H9 (cell line): ENCODE measurements at regions not wholly inside any gene's neighbourhood (a gene's known extent, or its start where the extent isn't known, plus 50 kb on each side); places are given as distances from the start of the nearest gene placed in this dataset.
"Not testable (repeated sequence)": the region's sequence is repeated elsewhere in the genome, so short reads cannot be mapped to it uniquely, and the experiment has no call there.

Source experiments
- DNase-seq: peaks from one replicate; pipeline ENCODE4 v3.0.0-alpha.2; 2017
- H2AFZ ChIP-seq: one replicate; pipeline ENCODE4 v1.6.1; 2013; ENCODE audit warnings: mild to moderate bottlenecking, low read length, control low read depth, moderate library complexity
- H2AK5ac ChIP-seq: 2 replicates; pipeline ENCODE4 v1.6.1; 2013; ENCODE audit warnings: low read length, control low read depth, mixed read lengths; ENCODE audit not compliant: insufficient read length
- H2BK120ac ChIP-seq: one replicate; pipeline ENCODE4 v1.6.1; 2013; ENCODE audit warnings: low read depth, mild to moderate bottlenecking, low read length, control low read depth, inconsistent platforms; ENCODE audit not compliant: poor library complexity, severe bottlenecking
- H2BK12ac ChIP-seq: 2 replicates; pipeline ENCODE4 v1.6.1; 2013; ENCODE audit warnings: low read length, control low read depth, mixed read lengths, low read depth; ENCODE audit not compliant: insufficient read length
- H2BK15ac ChIP-seq: 2 replicates; pipeline ENCODE4 v1.6.1; 2013; ENCODE audit warnings: low read depth, low read length, control low read depth
- H2BK20ac ChIP-seq: one replicate; pipeline ENCODE4 v1.6.1; 2013; ENCODE audit warnings: low read depth, mild to moderate bottlenecking, low read length, control low read depth, inconsistent platforms; ENCODE audit not compliant: poor library complexity, severe bottlenecking
- H2BK5ac ChIP-seq: 2 replicates; pipeline ENCODE4 v1.6.1; 2013; ENCODE audit warnings: low read length, control low read depth, mixed read lengths; ENCODE audit not compliant: insufficient read length
- H3K14ac ChIP-seq: 2 replicates; pipeline ENCODE4 v1.6.1; 2013; ENCODE audit warnings: low read length, control low read depth; ENCODE audit not compliant: insufficient read depth
- H3K18ac ChIP-seq: 2 replicates; pipeline ENCODE4 v1.6.1; 2013; ENCODE audit warnings: low read depth, mild to moderate bottlenecking, mixed read lengths, low read length, control low read depth; ENCODE audit not compliant: insufficient read length
- H3K23ac ChIP-seq: 2 replicates; pipeline ENCODE4 v1.6.1; 2013; ENCODE audit warnings: low read length, control low read depth, mixed read lengths, low read depth; ENCODE audit not compliant: insufficient read length
- H3K23me2 ChIP-seq: 2 replicates; pipeline ENCODE4 v1.6.1; 2013; ENCODE audit warnings: low read depth, mild to moderate bottlenecking, mixed read lengths, low read length, control low read depth; ENCODE audit not compliant: insufficient read length, poor library complexity, severe bottlenecking
- H3K27ac ChIP-seq: 2 replicates; pipeline ENCODE4 v1.5.1; 2013; ENCODE audit warnings: low read length, control low read depth, mixed read lengths, low read depth; ENCODE audit not compliant: insufficient read length
- H3K27me3 ChIP-seq: 2 replicates; pipeline ENCODE4 v1.6.1; 2013; ENCODE audit warnings: low read length, control low read depth, inconsistent platforms; ENCODE audit not compliant: insufficient read depth
- H3K4ac ChIP-seq: 2 replicates; pipeline ENCODE4 v1.6.1; 2013; ENCODE audit warnings: low read depth, mild to moderate bottlenecking, control low read depth, inconsistent platforms, low read length, moderate library complexity
- H3K4me1 ChIP-seq: 2 replicates; pipeline ENCODE4 v1.6.1; 2013; ENCODE audit warnings: low read length, control low read depth, inconsistent platforms; ENCODE audit not compliant: insufficient read depth
- H3K4me2 ChIP-seq: 2 replicates; pipeline ENCODE4 v1.6.1; 2013; ENCODE audit warnings: low read length, control low read depth, mixed read lengths; ENCODE audit not compliant: insufficient read length, insufficient read depth
- H3K56ac ChIP-seq: 2 replicates; pipeline ENCODE4 v1.6.1; 2013; ENCODE audit warnings: low read depth, mild to moderate bottlenecking, mixed read lengths, low read length, control low read depth; ENCODE audit not compliant: insufficient read length
- H3K79me1 ChIP-seq: 2 replicates; pipeline ENCODE4 v1.6.1; 2013; ENCODE audit warnings: low read depth, mild to moderate bottlenecking, moderate library complexity, low read length, control low read depth, inconsistent platforms; ENCODE audit not compliant: insufficient read depth, poor library complexity, severe bottlenecking
- H3K79me2 ChIP-seq: 2 replicates; pipeline ENCODE4 v1.6.1; 2013; ENCODE audit warnings: low read length, control low read depth, inconsistent platforms; ENCODE audit not compliant: insufficient read depth
- H3K9ac ChIP-seq: 2 replicates; pipeline ENCODE4 v1.6.1; 2013; ENCODE audit warnings: low read length, control low read depth, mixed read lengths; ENCODE audit not compliant: insufficient read length; ENCODE audit errors: extremely low read depth
- H3K9me3 ChIP-seq: one replicate; pipeline ENCODE4 v1.6.1; 2013; ENCODE audit warnings: low read depth, low read length, inconsistent platforms; ENCODE audit not compliant: control insufficient read depth
- H3T11ph ChIP-seq: one replicate; pipeline ENCODE4 v1.6.1; 2013; ENCODE audit warnings: mild to moderate bottlenecking, low read length, control low read depth, inconsistent platforms
- H4K20me1 ChIP-seq: one replicate; pipeline ENCODE4 v1.6.1; 2013; ENCODE audit not compliant: control insufficient read depth, insufficient read length, insufficient read depth
- H4K5ac ChIP-seq: 2 replicates; pipeline ENCODE4 v1.6.1; 2013; ENCODE audit warnings: low read depth, mild to moderate bottlenecking, mixed read lengths, low read length, control low read depth; ENCODE audit not compliant: insufficient read length
- H4K8ac ChIP-seq: replicated peaks from 2 replicates; pipeline ENCODE4 v1.6.1; 2013; ENCODE audit warnings: low read length, control low read depth, mixed read lengths, low read depth; ENCODE audit not compliant: insufficient read length
- H4K91ac ChIP-seq: 2 replicates; pipeline ENCODE4 v1.6.1; 2013; ENCODE audit warnings: low read depth, mild to moderate bottlenecking, moderate library complexity, mixed read lengths, low read length, control low read depth; ENCODE audit not compliant: insufficient read length
- H3K27ac Mint-ChIP-seq, 3 experiments: 2 replicates in 2 of 3; 3 replicates in 1 of 3; pipeline ENCODE4 v1.8.0; 2020 to 2021; ENCODE audit warnings: mixed read lengths in 3 of 3, mild to moderate bottlenecking in 1 of 3, moderate library complexity in 1 of 3
- H3K27me3 Mint-ChIP-seq: 2 replicates; pipeline ENCODE4 v1.8.0; 2021; ENCODE audit warnings: low read depth, mild to moderate bottlenecking, moderate library complexity, mixed read lengths
- H3K36me3 Mint-ChIP-seq, 3 experiments: 2 replicates in 2 of 3; 3 replicates in 1 of 3; pipeline ENCODE4 v1.8.0; 2020 to 2021; ENCODE audit warnings: low read depth in 3 of 3, mixed read lengths in 3 of 3; ENCODE audit not compliant: insufficient read depth in 1 of 3
- H3K4me1 Mint-ChIP-seq, 2 experiments: 2 replicates each; pipeline ENCODE4 v1.8.0; 2020; ENCODE audit warnings: mixed read lengths in 2 of 2
- H3K4me3 Mint-ChIP-seq, 2 experiments: 2 replicates in 1 of 2; 3 replicates in 1 of 2; pipeline ENCODE4 v1.8.0; 2020 to 2021; ENCODE audit warnings: mild to moderate bottlenecking in 2 of 2, mixed read lengths in 2 of 2, moderate library complexity in 1 of 2
- H3K9me3 Mint-ChIP-seq, 2 experiments: 2 replicates in 1 of 2; 3 replicates in 1 of 2; pipeline ENCODE4 v1.8.0; 2020; ENCODE audit warnings: mild to moderate bottlenecking in 2 of 2, mixed read lengths in 2 of 2, moderate library complexity in 1 of 2
- WGBS: extraction: QIAGEN DNeasy Blood & Tissue Kit; methylation state at CpG from one replicate; pipeline ENCODE4 v1.1.7; 2013; ENCODE audit warnings: missing lambda C conversion rate, low lambda C conversion rate, mixed read lengths; ENCODE audit not compliant: insufficient read length; ENCODE audit errors: extremely low coverage; 5-methylcytosine and 5-hydroxymethylcytosine counted together

DNA sequence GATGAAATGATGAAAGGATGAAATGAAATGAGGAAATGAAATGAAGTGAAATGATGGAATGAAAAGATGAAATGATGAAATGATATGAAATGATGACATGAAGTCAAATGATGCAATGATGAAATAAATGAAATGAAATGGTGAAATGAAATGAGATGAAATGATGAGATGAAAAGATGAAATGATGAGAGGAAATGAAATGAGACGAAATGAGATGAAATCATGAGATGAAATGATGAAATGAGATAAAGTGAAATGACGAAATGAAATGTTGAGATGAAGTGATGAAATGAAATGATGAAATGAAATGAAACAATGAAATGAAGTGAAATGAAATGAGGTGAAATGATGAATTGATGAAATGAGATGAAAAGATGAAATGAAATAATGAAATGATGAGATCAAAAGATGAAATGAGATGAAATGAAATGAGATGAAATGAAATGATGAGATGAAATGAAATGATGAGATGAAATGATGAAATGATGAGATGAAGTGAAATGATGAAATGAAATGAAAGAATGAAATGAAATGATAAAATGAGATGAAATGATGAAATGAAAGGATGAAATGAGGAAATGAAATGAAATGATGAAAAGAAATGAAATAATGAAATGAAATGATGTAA lies 131.7 kb upstream of the TP53TG3D start:
- not testable (repeated sequence) for H3K4ac ChIP-seq, H3K23ac ChIP-seq, H3K27me3 ChIP-seq, H3K9me3 ChIP-seq, H3K4me1 ChIP-seq, H3K27ac ChIP-seq, H3K23me2 ChIP-seq, H3K79me1 ChIP-seq, H3K27ac Mint-ChIP-seq, DNase-seq, H4K20me1 ChIP-seq, H3K79me2 ChIP-seq, H3K4me2 ChIP-seq, H2BK15ac ChIP-seq, H3K18ac ChIP-seq, H4K5ac ChIP-seq, H2BK5ac ChIP-seq, H2BK12ac ChIP-seq, H4K91ac ChIP-seq, H3K14ac ChIP-seq, H4K8ac ChIP-seq, H3K56ac ChIP-seq, H2BK20ac ChIP-seq, H3K27me3 Mint-ChIP-seq, H3T11ph ChIP-seq, H3K4me1 Mint-ChIP-seq, H2AFZ ChIP-seq, H3K36me3 Mint-ChIP-seq, H2AK5ac ChIP-seq, H3K4me3 Mint-ChIP-seq, H3K9ac ChIP-seq, H2BK120ac ChIP-seq
- H3K9me3 Mint-ChIP-seq: peaks cover 11 to 14% of the 10 kb centered on the region in 2 experiments
- 100% methylated on average over 2 of the region's 2 CpGs for WGBS

GRCh38 chr16:32152434-32152833 lies 100.7 kb upstream of the TP53TG3D start:
- not testable (repeated sequence) for H3K4me1 Mint-ChIP-seq, H3K14ac ChIP-seq

More at GRCh38 chr16:32152434-32152833, 100.7 kb upstream of the TP53TG3D start:
- H3K18ac ChIP-seq, H3K27me3 Mint-ChIP-seq, H2AFZ ChIP-seq, H4K5ac ChIP-seq, H2BK12ac ChIP-seq, H4K91ac ChIP-seq, H4K8ac ChIP-seq, H3K79me1 ChIP-seq, H2BK5ac ChIP-seq, H3K4me2 ChIP-seq, H3K27me3 ChIP-seq, H3K9me3 ChIP-seq, H3K4me1 ChIP-seq, H3K4me3 Mint-ChIP-seq, H3K23ac ChIP-seq, H3T11ph ChIP-seq, H3K56ac ChIP-seq, H3K27ac ChIP-seq, H3K23me2 ChIP-seq, H3K79me2 ChIP-seq, H2AK5ac ChIP-seq, H4K20me1 ChIP-seq, H3K27ac Mint-ChIP-seq, H3K4ac ChIP-seq, H3K9me3 Mint-ChIP-seq, H2BK120ac ChIP-seq, H2BK15ac ChIP-seq, DNase-seq, H3K9ac ChIP-seq, H2BK20ac ChIP-seq, H3K36me3 Mint-ChIP-seq: not testable (repeated sequence)
- no CpG with 5 or more reads among the region's 8 CpGs for WGBS
